ENCODE measurements at regions not wholly inside any gene's neighbourhood (a gene's known extent, or its start where the extent isn't known, plus 50 kb on each side); places are given as distances from the start of the nearest gene placed in this dataset.

- no peak for TF ChIP-seq EZH2 (IDR thresholded peaks at IDR 0.05; ENCODE audit: borderline replicate concordance, low read depth, low read length, severe bottlenecking)
- TF ChIP-seq CTCF (IDR thresholded peaks at IDR 0.05; ENCODE audit: borderline replicate concordance, extremely low read depth, low read length, poor library complexity, severe bottlenecking), result no peak
Measured at GRCh38 chr14:104291123-104292000, 153.0 kb downstream of the KIF26A start.
